Heart right ventricle (tissue), 16 donors: ENCODE measurements at regions not wholly inside any gene's neighbourhood (a gene's known extent, or its start where the extent isn't known, plus 50 kb on each side); places are given as distances from the start of the nearest gene placed in this dataset.

Experiments used
- ATAC-seq, 8 donors: fragments of 200-7000 bp; cut with Tn5 transposase; one replicate each; pipeline ENCODE4 v1.9.1; 2020; ENCODE audit warnings: mild to moderate bottlenecking in 8 of 8, moderate library complexity in 8 of 8, moderate number of reproducible peaks in 1 of 8
- DNase-seq, 2 donors: peaks; one replicate each; pipeline ENCODE4 v3.0.0-alpha.2; 2020
- H3K27ac ChIP-seq, 10 donors: fragments of 200-600 bp; sonication (generic) in 2 of 10; one replicate each; pipeline versions ENCODE4 v1.5.0 to v1.8.0; 2020 to 2022; ENCODE audit warnings: mild to moderate bottlenecking in 3 of 10
- H3K27me3 ChIP-seq, 7 donors: fragments of 200-600 bp; one replicate each; pipeline ENCODE4 v1.8.0; 2021 to 2022; ENCODE audit warnings: mild to moderate bottlenecking in 2 of 7
- H3K36me3 ChIP-seq, 9 donors: fragments of 200-600 bp; sonication (generic) in 1 of 9; one replicate each; pipeline versions ENCODE4 v1.5.0 to v1.8.0; 2020 to 2022; ENCODE audit warnings: mild to moderate bottlenecking in 2 of 9
- H3K4me1 ChIP-seq, 9 donors: fragments of 200-600 bp; sonication (generic) in 1 of 9; one replicate each; pipeline versions ENCODE4 v1.5.0 to v1.8.0; 2020 to 2022; ENCODE audit warnings: mild to moderate bottlenecking in 4 of 9
- H3K4me3 ChIP-seq, 10 donors: fragments of 200-600 bp; sonication (generic) in 2 of 10; one replicate each; pipeline versions ENCODE4 v1.5.0 to v1.8.0; 2020 to 2022; ENCODE audit warnings: mild to moderate bottlenecking in 7 of 10, moderate library complexity in 2 of 10
- H3K9me3 ChIP-seq, 11 donors: fragments of 200-600 bp in 10 of 11; sonication (generic) in 2 of 11; one replicate each; pipeline versions ENCODE4 v1.5.0 to v1.8.0; 2013 to 2022; ENCODE audit warnings: mild to moderate bottlenecking in 2 of 11, control low read depth in 1 of 11, moderate library complexity in 1 of 11
- CTCF ChIP-seq, 9 donors: fragments of 200-600 bp; sonication (generic) in 2 of 9; IDR thresholded peaks; one replicate each; pipeline versions ENCODE4 v1.5.0 to v1.8.0; 2021 to 2022; ENCODE audit warnings: antibody characterized with exemption in 9 of 9, mild to moderate bottlenecking in 5 of 9, moderate library complexity in 1 of 9
- WGBS, 2 donors: extraction: QIAGEN DNeasy Blood & Tissue Kit; methylation state at CpG; one replicate each; pipeline ENCODE4 v1.1.7; 2013; ENCODE audit warnings: inconsistent platforms in 1 of 2; 5-methylcytosine and 5-hydroxymethylcytosine counted together
- intact Hi-C, 10 donors: fragments of 100-400 bp; cut with DNase I; formaldehyde crosslinking; loops; one replicate each; pipeline versions ENCODE4 v1.11.1 to v1.14.2; 2022
- donor health status: Arrhythmogenic right ventricular cardiomyopathy.
- donor health status: ischemic (EF 13 %, LVEDD 7.1; RV severe dilation, severe dysfunction).
- donor health status: healthy with polysubstance abuse.
- donor health status: DM: no; HTN: yes; CAD: no.
- donor health status: DM: no; HTN: no; CAD: no.
- donor health status: ischemic (EF 25% LVEDD 6.9; RV normal size, moderate dysfunction).
- donor health status: ischemic (EF 25% LVEDD 5.7; RV mildly dilated, moderate dysfunction).
- donor health status: healthy.
- donor health status: DM: yes; HTN: yes; CAD: no.
- donor health status: Ischemic cardiomyopathy.
- donor health status: ischemic (EF 35%, LVEDD 5.7; RV mildly dilated, moderate dysfunction).
- donor health status: nonischemic (EF 11% LVEDD 7.7; RV severe dilation, severe dysfunction).
- donor health status: DM: yes; HTN: yes; CAD: no.
- donor health status: PGD.
- donor health status: ischemic (EF 29% LVEDD 5.4; RV normal size, mild dysfunction).
- donor health status: nonischemic (EF 23%, LVEDD 6.1; RV moderate dilation, normal function).

- intact Hi-C loops = no loop called here
- no peaks in the 10 kb centered on the region for H3K4me1 ChIP-seq
- H3K36me3 ChIP-seq = no peaks in the 10 kb centered on the region
- TF ChIP-seq CTCF (IDR thresholded peaks at IDR 0.05) = no peak
- no peak for DNase-seq
- ATAC-seq = no peak
- no peak overlapping the region for H3K4me3 ChIP-seq
- H3K27ac ChIP-seq = no peak overlapping the region
- WGBS, 2 donors = 90 to 96% methylated on average over 1 of the region's 1 CpG
- H3K27me3 ChIP-seq = no peaks in the 10 kb centered on the region
- H3K9me3 ChIP-seq = no peaks in the 10 kb centered on the region
Measured at GRCh38 chr5:89864941-89865340, 544.6 kb downstream of the CETN3 start.

- 91 to 95% methylated on average over 5 of the region's 5 CpGs for WGBS, 2 donors
- Histone ChIP-seq H3K4me3 (no peak overlapping the region), H3K27ac (no peak overlapping the region), H3K27me3 (no peaks in the 10 kb centered on the region), H3K36me3 (no peaks in the 10 kb centered on the region), H3K9me3 (peaks cover 0 to 11% (median 0%) of the 10 kb centered on the region in 11 donors), H3K4me1 (no peaks in the 10 kb centered on the region)
- DNase-seq (no peak), ATAC-seq (no peak)
- TF ChIP-seq CTCF (IDR thresholded peaks at IDR 0.05) = no peak
- intact Hi-C loops = no loop called here
Measured at GRCh38 chr5:89857790-89858189, 551.8 kb downstream of the CETN3 start.

GRCh38 chr5:89855417-89855816 is 554.1 kb downstream of the CETN3 start:
- no peak for DNase-seq
- Histone ChIP-seq H3K27me3 (no peaks in the 10 kb centered on the region), H3K4me1 (peaks cover 0 to under 1% (median 0%) of the 10 kb centered on the region in 9 donors), H3K36me3 (no peaks in the 10 kb centered on the region), H3K27ac (no peak overlapping the region), H3K4me3 (no peak overlapping the region), H3K9me3 (peaks cover 0 to 11% (median 0%) of the 10 kb centered on the region in 11 donors)
- 94 to 97% methylated on average over 2 of the region's 2 CpGs for WGBS, 2 donors
- ATAC-seq = no peak
- no peak for TF ChIP-seq CTCF (IDR thresholded peaks at IDR 0.05)
- intact Hi-C loops = no loop called here

GRCh38 chr5:89851911-89852310 is 557.6 kb downstream of the CETN3 start:
- H3K9me3 ChIP-seq = no peaks in the 10 kb centered on the region
- no peak overlapping the region for H3K27ac ChIP-seq
- intact Hi-C loops = no loop called here
- 86 to 91% methylated on average over 3 of the region's 3 CpGs for WGBS, 2 donors
- no peaks in the 10 kb centered on the region for H3K36me3 ChIP-seq
- H3K27me3 ChIP-seq = no peaks in the 10 kb centered on the region
- H3K4me1 ChIP-seq = peaks cover 0 to 8% (median 0%) of the 10 kb centered on the region in 9 donors
- no peak for TF ChIP-seq CTCF (IDR thresholded peaks at IDR 0.05)
- no peak for ATAC-seq
- no peak overlapping the region for H3K4me3 ChIP-seq
- DNase-seq = no peak

- Histone ChIP-seq H3K4me3 (no peak overlapping the region), H3K36me3 (no peaks in the 10 kb centered on the region), H3K27ac (no peak overlapping the region), H3K4me1 (peaks cover 0 to 8% (median 0%) of the 10 kb centered on the region in 9 donors), H3K9me3 (no peaks in the 10 kb centered on the region), H3K27me3 (no peaks in the 10 kb centered on the region)
- intact Hi-C loops = no loop called here
- TF ChIP-seq CTCF (IDR thresholded peaks at IDR 0.05) = no peak
- no peak for ATAC-seq
- no peak for DNase-seq
Measured at GRCh38 chr5:89850513-89850865, 559.1 kb downstream of the CETN3 start.
